ENCODE measurements at regions not wholly inside any gene's neighbourhood (a gene's known extent, or its start where the extent isn't known, plus 50 kb on each side); places are given as distances from the start of the nearest gene placed in this dataset.

GRCh38 chr18:78641689-78642231 lies 337.9 kb upstream of the SALL3 start:
- TF ChIP-seq CTCF (IDR thresholded peaks at IDR 0.05) (no peak), EP300 (IDR thresholded peaks at IDR 0.05; ENCODE audit: low read depth) (no peak), POLR2A (IDR thresholded peaks at IDR 0.05) (no peak), POLR2AphosphoS5 (IDR thresholded peaks at IDR 0.05) (no peak)
